GM21526 (cell line): ENCODE measurements at regions not wholly inside any gene's neighbourhood (a gene's known extent, or its start where the extent isn't known, plus 50 kb on each side); places are given as distances from the start of the nearest gene placed in this dataset.
"Not testable (repeated sequence)": the region's sequence is repeated elsewhere in the genome, so short reads cannot be mapped to it uniquely, and the experiment has no call there.

ENCODE experiments used
- ATAC-seq: cut with Tn5 transposase; IDR thresholded peaks from one replicate; pipeline ENCODE4 v1.9.1; 2021; ENCODE audit warnings: moderate library complexity; ENCODE audit not compliant: unreplicated experiment, low FRiP score

- peak; percentile 56 for ATAC-seq
These were observed 173.9 kb upstream of the PGRMC2 start for GRCh38 chr4:128461291-128462102.

GRCh38 chr4:128459547-128459946 is 171.9 kb upstream of the PGRMC2 start:
- no peak for ATAC-seq

- no peak for ATAC-seq
These were observed 171.2 kb upstream of the PGRMC2 start for GRCh38 chr4:128458816-128459215.

GRCh38 chr4:128457726-128458125 is 170.1 kb upstream of the PGRMC2 start:
- ATAC-seq: no peak

GRCh38 chr4:128456171-128456570 is 168.6 kb upstream of the PGRMC2 start:
- no peak for ATAC-seq

GRCh38 chr4:128455480-128455879 is 167.9 kb upstream of the PGRMC2 start:
- ATAC-seq: no peak

- ATAC-seq: no peak
These were observed 167.3 kb upstream of the PGRMC2 start for GRCh38 chr4:128454881-128455280.

- peak; percentile 99 for ATAC-seq
These were observed 166.8 kb upstream of the PGRMC2 start for GRCh38 chr4:128454281-128454871.

- no peak for ATAC-seq
These were observed 164.8 kb upstream of the PGRMC2 start for GRCh38 chr4:128452415-128452814.

GRCh38 chr4:128451270-128451905 is 163.8 kb upstream of the PGRMC2 start:
- no peak for ATAC-seq

- no peak for ATAC-seq
These were observed 162.9 kb upstream of the PGRMC2 start for GRCh38 chr4:128450326-128451120.

- no peak for ATAC-seq
These were observed 161.6 kb upstream of the PGRMC2 start for GRCh38 chr4:128449251-128449650.

- ATAC-seq: no peak
These were observed 157.1 kb upstream of the PGRMC2 start for GRCh38 chr4:128444544-128445302.

GRCh38 chr4:128440923-128441322 is 153.3 kb upstream of the PGRMC2 start:
- no peak for ATAC-seq

GRCh38 chr4:128437023-128437422 is 149.4 kb upstream of the PGRMC2 start:
- not testable (repeated sequence) for ATAC-seq

- ATAC-seq: not testable (repeated sequence)
These were observed 141.5 kb upstream of the PGRMC2 start for GRCh38 chr4:128429023-128429613.

- ATAC-seq: no peak
These were observed 140.8 kb upstream of the PGRMC2 start for GRCh38 chr4:128428397-128428796.

GRCh38 chr4:128427832-128428366 is 140.3 kb upstream of the PGRMC2 start:
- ATAC-seq: no peak
